Suppressor macrophage treated with lipopolysaccharide for 4 hours (primary cell): ENCODE measurements at regions not wholly inside any gene's neighbourhood (a gene's known extent, or its start where the extent isn't known, plus 50 kb on each side); places are given as distances from the start of the nearest gene placed in this dataset.
"Not testable (repeated sequence)": the region's sequence is repeated elsewhere in the genome, so short reads cannot be mapped to it uniquely, and the experiment has no call there.

Source experiments
- DNase-seq: peaks from one replicate; pipeline ENCODE4 v3.0.0-alpha.2; 2020

DNA sequence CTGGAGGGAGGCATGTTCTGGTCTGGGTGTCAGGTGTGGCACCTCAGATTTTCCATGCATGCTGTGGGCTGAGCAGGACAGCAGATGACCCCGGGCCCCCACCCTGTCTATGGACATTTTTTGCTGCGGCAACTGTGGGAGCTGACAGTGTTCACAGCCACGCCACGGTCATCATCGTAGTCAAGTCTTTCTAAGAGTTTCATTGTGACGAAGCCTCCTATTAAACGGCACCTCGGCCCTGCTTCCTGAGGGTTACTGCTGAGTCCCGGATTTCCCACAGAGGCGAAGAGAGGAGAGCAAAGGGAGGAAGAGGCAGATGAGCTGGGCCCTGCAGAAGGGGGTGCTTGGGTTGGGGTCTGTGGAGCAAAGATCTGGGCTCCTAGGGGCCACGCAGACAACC, 152.1 kb upstream of the POTEB2 start:
- not testable (repeated sequence) for DNase-seq

DNA sequence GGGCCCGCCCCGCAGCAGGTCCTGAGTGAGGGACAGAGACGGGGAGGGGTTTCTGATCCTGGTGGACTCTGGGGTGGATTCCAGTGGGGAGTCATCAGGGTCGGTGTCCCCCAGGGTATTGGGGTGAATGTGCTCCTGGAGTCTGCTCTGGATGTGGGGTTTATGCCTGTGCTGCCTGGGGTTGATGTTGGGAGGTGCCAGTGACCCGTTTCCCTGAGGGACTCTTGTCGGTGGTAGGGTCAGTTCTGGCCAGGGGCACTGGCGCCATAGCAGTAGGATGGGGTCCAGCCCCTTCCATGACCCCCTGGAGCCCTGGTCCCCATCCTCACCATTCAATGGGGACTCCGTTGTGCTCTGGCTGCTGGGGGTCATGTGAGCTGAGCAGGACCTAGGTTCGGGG, 151.2 kb upstream of the POTEB2 start:
- DNase-seq: not testable (repeated sequence)

DNA sequence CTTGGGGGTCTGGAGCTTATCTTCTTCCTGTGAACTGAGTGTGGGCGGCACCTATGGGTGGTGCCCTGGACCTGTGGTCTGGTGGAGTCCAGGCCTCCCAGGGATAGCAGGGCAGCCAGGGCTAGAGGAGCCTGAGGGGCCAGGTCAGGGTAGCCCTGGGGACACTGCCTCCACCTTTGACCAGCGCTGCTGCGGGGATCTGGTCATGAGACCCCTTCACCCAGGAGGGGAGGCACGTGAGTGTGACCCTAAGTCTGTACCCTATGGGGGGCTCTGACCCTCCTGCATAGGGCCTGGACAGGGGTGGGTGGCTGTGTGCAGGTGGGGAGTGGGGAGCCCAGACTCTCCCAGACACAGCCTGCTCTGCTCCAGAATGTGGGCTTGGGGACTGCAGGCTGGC, 150.5 kb upstream of the POTEB2 start:
- DNase-seq: not testable (repeated sequence)

DNA sequence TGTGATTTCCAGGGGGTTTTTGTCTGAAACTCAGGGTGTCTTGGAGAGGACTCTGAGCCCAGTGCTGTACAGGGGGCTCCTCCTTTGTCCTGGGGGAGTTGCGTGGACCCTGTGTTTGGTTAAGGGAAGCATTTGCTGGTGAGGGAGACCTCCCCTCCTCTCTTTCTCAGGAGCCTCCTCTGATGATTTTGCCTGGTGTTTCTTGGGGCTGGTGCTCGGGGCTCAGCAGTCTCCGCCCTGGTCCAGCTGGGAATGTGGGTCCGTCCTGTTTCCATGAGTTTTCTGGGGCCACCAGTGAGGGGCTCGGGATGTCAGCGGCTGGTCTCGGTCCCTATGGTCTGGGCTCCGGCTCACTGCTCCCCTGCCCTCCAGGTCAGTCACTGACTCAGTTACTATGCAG, 149.1 kb upstream of the POTEB2 start:
- not testable (repeated sequence) for DNase-seq

DNA sequence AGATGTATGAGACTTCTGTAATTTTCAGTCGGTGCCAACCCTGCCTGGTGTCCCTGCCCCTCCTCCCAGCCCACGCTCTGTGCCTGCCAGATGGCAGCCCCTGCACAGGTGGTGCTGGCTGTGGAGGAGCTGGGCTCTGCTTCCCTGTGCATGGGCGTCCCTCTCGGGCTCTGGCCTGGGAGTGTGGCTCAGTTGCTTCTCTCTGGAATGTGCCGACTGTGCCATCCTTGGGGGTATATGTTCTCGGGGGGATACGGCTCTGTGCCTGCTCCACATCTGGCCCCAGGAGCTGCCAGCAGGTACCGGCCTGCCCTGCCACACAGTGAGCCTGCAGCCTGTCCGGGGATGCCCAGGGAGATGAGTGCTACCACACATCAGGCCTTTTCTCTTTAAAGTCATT, 147.2 kb upstream of the POTEB2 start:
- not testable (repeated sequence) for DNase-seq

DNA sequence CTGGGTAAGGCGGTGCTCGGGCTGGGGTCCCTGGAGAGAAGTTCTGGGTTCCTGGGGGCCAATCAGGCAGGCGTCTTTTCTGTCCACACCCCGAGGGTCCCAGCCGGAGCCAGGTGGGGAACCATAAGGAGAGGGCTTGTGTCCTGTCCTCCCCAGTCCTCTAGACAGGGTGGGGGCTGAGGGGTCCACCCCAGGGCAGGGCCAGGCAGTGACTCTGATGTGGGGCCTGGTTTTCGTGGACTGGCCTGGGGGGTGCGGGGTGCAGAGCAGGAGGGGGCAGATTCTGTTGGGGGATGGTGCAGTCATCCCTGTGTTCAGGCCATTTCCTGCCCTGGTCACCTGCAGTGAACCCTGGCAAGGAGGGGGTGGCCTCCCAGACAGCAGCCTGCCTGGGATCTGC, 143.5 kb upstream of the POTEB2 start:
- DNase-seq: not testable (repeated sequence)

DNA sequence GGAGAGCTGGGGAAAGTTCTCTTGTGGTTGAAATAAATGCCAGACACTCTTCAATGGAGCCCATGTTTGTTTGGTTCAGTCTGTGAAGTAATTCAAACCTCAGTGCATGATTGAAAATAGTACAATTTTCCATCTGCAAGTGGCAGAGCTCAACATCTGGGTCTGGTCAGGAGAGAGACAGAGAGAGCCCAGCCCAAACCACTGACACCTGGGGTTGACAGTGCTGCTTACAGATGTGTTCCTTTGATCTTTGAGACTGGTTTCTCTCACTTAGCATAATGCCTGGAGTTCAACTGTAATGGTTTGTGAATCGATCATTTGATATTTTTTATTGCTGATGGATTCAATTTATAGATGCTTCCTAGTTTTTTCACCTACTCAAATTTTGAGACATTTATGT, 137.3 kb upstream of the POTEB2 start:
- DNase-seq: not testable (repeated sequence)

DNA sequence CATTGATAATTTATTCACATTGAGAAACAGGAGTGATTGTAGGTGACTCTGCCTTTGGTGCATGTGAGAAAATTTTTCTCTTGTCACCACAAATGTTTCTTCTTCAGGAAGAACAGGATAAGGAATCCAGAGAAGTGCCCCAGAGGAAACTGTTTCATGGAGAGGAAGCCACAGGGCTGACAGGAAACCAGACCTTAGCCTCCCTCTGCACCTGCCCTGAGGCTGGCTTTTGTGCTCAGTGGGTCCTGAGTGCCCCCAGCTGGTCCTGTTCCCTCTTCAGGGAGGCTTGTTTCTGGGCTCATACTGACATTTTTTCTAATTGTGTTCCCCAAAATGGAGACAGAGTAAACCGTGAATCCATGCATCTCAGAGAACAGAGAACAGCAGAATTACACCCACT, 135.8 kb upstream of the POTEB2 start:
- not testable (repeated sequence) for DNase-seq

DNA sequence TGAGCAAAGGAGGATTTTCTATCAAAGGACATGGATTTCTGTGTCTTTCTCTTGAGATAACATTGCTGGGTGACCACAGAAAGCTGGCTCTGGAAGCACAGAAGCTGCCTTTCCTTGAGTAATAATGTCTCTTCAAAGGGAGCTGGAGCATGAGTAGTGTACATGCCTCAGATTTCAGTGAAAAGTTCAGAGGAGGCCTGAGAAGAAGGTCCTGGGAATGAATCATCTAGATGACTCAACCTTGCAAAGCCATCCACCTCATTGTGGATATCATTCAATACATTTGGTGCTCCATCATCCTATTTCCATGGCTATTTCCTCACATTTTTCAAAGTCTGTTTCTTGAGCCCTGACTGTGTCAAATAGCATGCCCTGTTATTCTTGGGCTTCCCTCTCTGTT, 125.6 kb upstream of the POTEB2 start:
- not testable (repeated sequence) for DNase-seq

DNA sequence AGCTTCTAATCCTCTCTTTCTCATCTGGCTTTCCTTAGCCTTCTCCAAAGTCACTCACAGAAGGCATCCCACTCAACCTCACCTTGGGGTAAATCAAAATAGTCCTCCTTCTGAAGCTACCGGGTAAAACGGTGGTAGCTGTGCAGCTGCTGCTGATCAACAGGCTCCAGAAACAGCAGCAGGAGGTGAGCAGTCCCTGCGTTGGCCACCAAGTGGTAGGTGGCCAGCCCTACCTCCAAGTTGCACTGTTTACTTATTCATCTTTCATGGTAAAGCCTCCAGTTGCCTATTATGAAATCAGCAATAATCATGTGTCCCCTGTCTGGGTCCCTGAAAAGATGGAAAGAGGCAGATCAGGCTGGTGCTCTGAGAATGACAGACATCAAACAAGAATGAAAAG, 125.1 kb upstream of the POTEB2 start:
- DNase-seq: not testable (repeated sequence)

DNA sequence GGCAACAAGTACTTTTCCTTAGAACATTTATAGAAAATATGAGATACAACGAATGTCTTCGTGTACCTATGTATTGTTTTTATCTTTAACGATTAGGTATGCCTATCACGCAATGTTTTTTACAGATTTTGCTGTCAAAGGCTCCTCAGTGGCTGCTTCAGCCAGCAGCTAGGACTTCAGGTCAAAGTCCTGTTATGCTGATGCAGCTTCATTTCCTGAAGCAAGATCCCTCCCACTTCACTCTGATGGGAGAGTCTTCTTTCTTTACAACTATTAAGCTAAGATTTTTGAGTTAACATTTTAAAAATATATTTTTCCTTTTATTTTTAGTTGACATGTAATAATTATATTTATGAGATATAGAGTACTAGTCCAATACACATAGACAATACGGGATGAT, 120.7 kb upstream of the POTEB2 start:
- DNase-seq: not testable (repeated sequence)

DNA sequence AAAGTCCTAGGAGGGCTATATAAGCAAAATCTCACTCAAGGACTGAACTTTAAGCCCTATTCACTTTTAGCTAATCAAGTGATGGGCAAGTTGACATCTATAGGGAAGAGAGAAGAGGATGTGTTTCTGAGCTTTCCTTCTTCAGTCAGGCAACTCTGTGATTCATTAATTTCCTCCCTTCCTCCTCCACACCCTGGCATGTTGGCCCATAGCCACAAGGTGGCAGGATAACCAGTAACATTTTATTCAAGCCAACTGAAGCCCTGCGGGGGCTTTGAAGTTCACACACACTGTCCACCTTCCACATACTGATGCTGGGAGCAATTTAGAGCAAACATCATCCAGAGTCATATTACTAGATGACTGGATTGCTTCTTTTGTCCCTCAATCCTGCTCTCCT, 111.9 kb upstream of the POTEB2 start:
- not testable (repeated sequence) for DNase-seq

DNA sequence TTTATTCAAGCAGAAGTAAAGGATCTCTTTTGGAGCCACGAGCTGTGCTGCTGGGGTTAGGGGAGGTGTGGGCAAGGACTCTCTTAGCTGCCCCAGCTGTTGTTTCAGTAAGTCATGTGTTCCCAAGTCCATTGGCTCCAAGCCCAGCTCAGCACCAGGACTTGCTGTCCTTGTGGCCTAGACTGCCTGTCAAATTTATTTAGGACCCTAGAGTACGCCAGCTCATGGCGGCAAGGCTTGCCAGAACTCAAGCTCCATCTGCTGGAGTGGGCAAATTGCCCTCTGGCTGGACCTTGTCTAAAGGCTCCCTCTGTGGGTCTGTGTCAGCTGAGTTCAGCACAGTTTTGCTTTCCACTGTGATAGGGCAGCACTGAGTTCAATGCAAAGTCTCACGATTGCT, 106.6 kb upstream of the POTEB2 start:
- not testable (repeated sequence) for DNase-seq

DNA sequence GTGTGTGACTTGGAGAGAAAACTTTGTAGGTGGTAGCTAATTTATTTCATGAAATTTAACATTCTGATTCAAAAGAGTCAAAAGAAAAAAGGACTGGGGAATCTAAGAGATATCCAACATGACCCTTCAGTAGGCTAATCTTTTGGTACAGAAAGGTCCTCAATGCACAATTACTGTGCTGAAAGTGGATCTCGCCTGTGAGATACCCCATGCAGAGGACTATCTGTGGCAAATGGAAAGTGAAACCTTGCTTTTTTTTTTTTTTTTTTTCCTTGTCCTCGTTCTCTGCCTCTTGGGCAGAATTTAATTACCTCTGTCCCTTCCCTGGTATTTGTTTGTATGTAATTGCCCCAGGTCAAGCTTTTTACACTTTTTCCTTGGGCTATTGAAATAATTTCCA, 93.2 kb upstream of the POTEB2 start:
- DNase-seq: not testable (repeated sequence)

DNA sequence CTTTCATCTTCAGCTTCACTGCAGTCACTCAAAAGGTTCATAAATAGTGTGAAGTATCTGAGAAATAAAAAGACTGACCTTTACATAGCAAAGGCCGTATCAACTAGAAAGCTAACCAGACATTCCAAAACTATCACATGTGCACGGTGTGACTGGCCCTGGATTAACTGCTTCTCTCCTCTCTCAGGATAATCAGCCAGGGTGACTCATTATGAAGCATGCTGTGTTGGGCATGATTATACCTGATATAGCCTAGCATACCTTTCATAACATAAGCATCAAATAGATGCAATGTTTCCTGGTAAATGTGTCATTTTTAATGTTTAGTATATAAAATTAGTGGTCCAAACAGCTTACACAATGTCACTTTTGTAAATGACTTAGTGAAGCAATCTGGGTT, 63.2 kb upstream of the POTEB2 start:
- not testable (repeated sequence) for DNase-seq
